Adrenal gland (tissue), 9 donors: ENCODE measurements at regions not wholly inside any gene's neighbourhood (a gene's known extent, or its start where the extent isn't known, plus 50 kb on each side); places are given as distances from the start of the nearest gene placed in this dataset.
A peak's percentile ranks its signal among the peaks of the same experiment; 100 is the strongest.

Source experiments
- DNase-seq, 7 donors: peaks; one replicate each; pipeline ENCODE4 v3.0.0-alpha.2; 2019 to 2020
- H3K27ac ChIP-seq, 5 donors: fragments of 200-600 bp; sonication (generic) in 4 of 5; 1 replicate in 3 of 5; 2 replicates in 2 of 5; pipeline versions ENCODE4 v1.5.1 to v1.8.0; 2016 to 2020; ENCODE audit warnings: mild to moderate bottlenecking in 1 of 5
- H3K27me3 ChIP-seq: fragments of 200-600 bp; 2 replicates; pipeline ENCODE4 v1.8.0; 2021
- H3K36me3 ChIP-seq, 2 donors: fragments of 200-600 bp; replicated peaks in 1 of 2; 1 replicate in 1 of 2; 2 replicates in 1 of 2; pipeline versions ENCODE4 v1.5.1 to v1.8.0; 2018 to 2022
- H3K4me1 ChIP-seq, 2 donors: fragments of 200-600 bp; replicated peaks in 1 of 2; 1 replicate in 1 of 2; 2 replicates in 1 of 2; pipeline versions ENCODE4 v1.5.1 to v1.8.0; 2018 to 2021
- H3K4me3 ChIP-seq, 4 donors: fragments of 200-600 bp; sonication (generic) in 3 of 4; one replicate each; pipeline ENCODE4 v1.5.1; 2016 to 2018
- H3K9me3 ChIP-seq, 3 donors: fragments of 200-600 bp; sonication (generic) in 1 of 3; replicated peaks in 1 of 3; 1 replicate in 2 of 3; 2 replicates in 1 of 3; pipeline versions ENCODE4 v1.5.1 to v1.8.0; 2016 to 2021
- CTCF ChIP-seq, 6 experiments: fragments of 450-650 bp in 4 of 6; fragments of 200-600 bp in 2 of 6; sonication (generic) in 1 of 6; IDR thresholded peaks; 1 replicate in 5 of 6; 2 replicates in 1 of 6; pipeline versions ENCODE4 v1.5.1 to v1.8.0; 2016 to 2021; ENCODE audit warnings: antibody characterized with exemption in 6 of 6, mild to moderate bottlenecking in 2 of 6, moderate library complexity in 1 of 6
- POLR2A ChIP-seq, 2 donors: fragments of 450-650 bp; IDR thresholded peaks; one replicate each; pipeline ENCODE4 v1.6.1; 2017; ENCODE audit warnings: antibody characterized with exemption in 2 of 2, mild to moderate bottlenecking in 2 of 2, moderate library complexity in 1 of 2
- WGBS, 4 donors: extraction: QIAGEN DNeasy Blood & Tissue Kit in 2 of 4; methylation state at CpG; one replicate each; pipeline versions ENCODE4 v1.1.5 to v1.1.7; 2013 to 2017; 5-methylcytosine and 5-hydroxymethylcytosine counted together
- intact Hi-C, 2 donors: fragments of 100-400 bp; cut with DNase I; formaldehyde crosslinking; loops; one replicate each; pipeline versions ENCODE4 v1.14.1 to v1.15.0; 2022 to 2023
- donor health status: healthy with polysubstance abuse.
- donor health status: Bipolar disorder and iron deficiency.
- donor health status: DM: yes; HTN: yes; CAD: no.
- donor health status: DM: no; HTN: no; CAD: no.
- donor health status: DM: no; HTN: no; CAD: no.

DNA sequence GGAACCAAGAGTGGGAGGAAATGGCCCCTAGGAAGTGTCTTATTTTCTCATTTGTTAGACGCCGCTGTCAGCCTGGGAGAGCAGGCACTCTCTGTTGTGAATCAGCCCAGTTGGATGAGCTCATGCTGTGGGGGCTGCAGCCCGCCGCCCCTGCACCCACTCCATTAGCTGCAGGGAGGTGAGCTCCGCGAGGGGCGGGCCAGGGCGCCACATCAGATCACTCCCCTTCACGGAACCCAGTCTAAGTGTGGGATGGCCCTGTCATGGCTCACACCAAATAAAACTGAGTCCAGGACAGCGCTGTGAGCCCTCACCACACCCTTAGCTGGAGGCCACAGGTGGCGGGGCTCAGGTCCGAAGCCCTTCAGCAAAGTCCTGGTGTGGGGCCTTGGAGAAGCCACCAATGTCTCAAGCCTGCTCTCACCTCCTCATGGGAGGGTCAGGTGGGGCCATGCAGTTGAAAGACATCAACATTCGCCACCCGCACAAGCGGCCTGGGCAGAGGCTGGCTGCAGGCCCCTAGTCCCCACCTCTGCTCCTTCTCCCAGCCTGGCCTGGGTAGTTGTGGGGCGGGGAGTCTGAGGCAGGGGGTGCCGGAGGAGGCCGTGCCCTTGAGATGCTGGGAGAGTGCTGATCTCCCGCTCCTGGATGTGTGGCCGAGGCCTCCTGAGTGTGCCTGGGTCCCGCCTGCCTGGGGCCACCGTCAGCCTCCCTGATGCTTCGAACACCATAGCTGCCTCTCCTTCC, 66.2 kb upstream of the SLCO4A1 start:
- TF ChIP-seq POLR2A (IDR thresholded peaks at IDR 0.05): no peak
- no peak for TF ChIP-seq CTCF (IDR thresholded peaks at IDR 0.05)
- Histone ChIP-seq H3K4me3 (no peak overlapping the region), H3K27me3 (peaks cover 78% of the 10 kb centered on the region), H3K4me1 (no peaks in the 10 kb centered on the region), H3K27ac (no peak overlapping the region), H3K36me3 (no peaks in the 10 kb centered on the region), H3K9me3 (no peaks in the 10 kb centered on the region)
- intact Hi-C loops: no loop called here
- WGBS, 4 donors: 47 to 72% (median 64%) methylated on average over 7 to 23 of the region's 23 CpGs
- no peak for DNase-seq

DNA sequence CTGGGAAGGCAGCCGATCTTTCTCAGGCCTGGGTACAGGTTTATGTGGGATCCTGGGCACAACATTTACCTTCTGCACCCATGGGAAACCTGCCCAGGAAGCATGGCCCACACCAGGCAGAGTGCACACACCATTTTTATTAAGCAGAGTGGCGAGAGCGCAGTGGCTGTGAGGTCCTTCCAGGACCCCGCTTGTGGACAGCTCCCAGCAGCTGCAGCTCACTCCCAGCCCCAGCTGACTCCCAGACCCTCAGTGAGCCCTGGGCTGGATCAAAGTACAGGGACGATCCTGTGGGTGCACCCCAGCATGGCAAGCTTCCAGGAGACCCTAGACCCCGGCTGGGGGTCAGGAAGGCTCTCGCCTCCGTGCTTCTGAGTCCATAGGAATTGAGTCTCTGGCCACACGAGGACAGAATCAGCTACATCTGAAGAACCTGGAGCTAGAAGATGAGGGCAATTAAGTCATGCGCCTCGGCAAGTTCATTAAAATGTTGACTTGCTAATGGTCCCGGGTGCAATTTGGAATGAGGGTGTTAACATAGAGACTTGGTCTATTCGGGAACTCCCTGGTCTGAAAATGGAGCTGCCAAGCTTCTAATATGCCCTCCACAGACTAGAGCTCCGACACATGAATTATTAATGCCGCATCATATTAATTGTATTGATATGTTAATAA, 65.4 kb upstream of the SLCO4A1 start:
- Histone ChIP-seq H3K27me3 (peaks cover 78% of the 10 kb centered on the region), H3K4me1 (no peaks in the 10 kb centered on the region), H3K36me3 (no peaks in the 10 kb centered on the region), H3K27ac (no peak overlapping the region), H3K9me3 (no peaks in the 10 kb centered on the region), H3K4me3 (no peak overlapping the region)
- no peak for TF ChIP-seq CTCF (IDR thresholded peaks at IDR 0.05)
- no peak for TF ChIP-seq POLR2A (IDR thresholded peaks at IDR 0.05)
- WGBS, 4 donors: 31 to 39% (median 36%) methylated on average over 7 to 15 of the region's 15 CpGs
- DNase-seq: peak in 2 of 7 donors; percentile 28 to 37
- intact Hi-C loops: no loop called here

DNA sequence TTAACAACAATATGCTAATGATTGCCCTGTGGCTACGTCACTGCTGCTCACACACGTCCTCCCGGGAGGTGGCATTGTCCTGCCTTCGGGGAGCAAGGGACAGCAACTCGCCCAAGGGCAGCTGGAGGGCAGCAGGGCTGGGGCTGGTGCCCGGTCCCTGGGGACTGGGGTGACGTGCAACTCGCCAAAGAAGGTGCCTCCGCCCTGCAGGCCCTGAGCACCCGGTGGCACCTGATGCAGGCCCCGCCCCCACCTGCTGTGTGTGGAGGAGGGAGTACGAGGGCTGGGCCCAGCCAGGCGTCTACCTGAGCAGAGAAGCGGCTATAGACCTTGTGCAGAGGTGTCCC, 64.8 kb upstream of the SLCO4A1 start:
- peaks cover 73% of the 10 kb centered on the region for H3K27me3 ChIP-seq
- no peaks in the 10 kb centered on the region for H3K4me1 ChIP-seq
- intact Hi-C loops: no loop called here
- no peaks in the 10 kb centered on the region for H3K36me3 ChIP-seq
- TF ChIP-seq POLR2A (IDR thresholded peaks at IDR 0.05) (no peak), CTCF (IDR thresholded peaks at IDR 0.05) (no peak)
- no peak overlapping the region for H3K4me3 ChIP-seq
- no peak overlapping the region for H3K27ac ChIP-seq
- no peak for DNase-seq
- no peaks in the 10 kb centered on the region for H3K9me3 ChIP-seq
- 17 to 35% (median 30%) methylated on average over 10 to 14 of the region's 14 CpGs for WGBS, 4 donors

- intact Hi-C loops: no loop called here
Measured at GRCh38 chr20:62578294-62578897, 63.9 kb upstream of the SLCO4A1 start.

More at GRCh38 chr20:62578294-62578897, 63.9 kb upstream of the SLCO4A1 start:
- Histone ChIP-seq H3K27me3 (peaks cover 63% of the 10 kb centered on the region), H3K4me1 (no peaks in the 10 kb centered on the region), H3K9me3 (no peaks in the 10 kb centered on the region), H3K36me3 (no peaks in the 10 kb centered on the region), H3K4me3 (no peak overlapping the region), H3K27ac (no peak overlapping the region)
- 49 to 76% (median 61%) methylated on average over 3 to 20 of the region's 20 CpGs for WGBS, 4 donors
- TF ChIP-seq POLR2A (IDR thresholded peaks at IDR 0.05): no peak
- DNase-seq: no peak
